HEK293 (cell line): ENCODE measurements at regions not wholly inside any gene's neighbourhood (a gene's known extent, or its start where the extent isn't known, plus 50 kb on each side); places are given as distances from the start of the nearest gene placed in this dataset.

Experiments
- CTCF ChIA-PET: fragments of 350-600 bp; formaldehyde crosslinking; extraction: SDS; loops from one replicate; lab custom pipeline; 2021; ENCODE audit warnings: antibody characterized with exemption; lab: Yijun Ruan, JAX
- POLR2A ChIA-PET: fragments of 300-600 bp; formaldehyde crosslinking; extraction: SDS; loops from one replicate; lab custom pipeline; 2020; ENCODE audit warnings: antibody characterized with exemption, inconsistent platforms; lab: Yijun Ruan, JAX
- H3K27ac ChIP-seq: fragments of 200-500 bp; sonication (Bioruptor generic); 2 replicates; pipeline ENCODE4 v1.5.1; 2014; ENCODE audit warnings: low read depth, low read length, control low read depth, inconsistent platforms; ENCODE audit errors: extremely low read depth
- H3K36me3 ChIP-seq, 2 experiments: fragments of 200-500 bp in 1 of 2; sonication (Bioruptor generic) in 1 of 2; 1 replicate in 1 of 2; 2 replicates in 1 of 2; pipeline ENCODE4 v1.5.1; 2014 to 2017; ENCODE audit warnings: inconsistent platforms in 2 of 2, low read length in 2 of 2; ENCODE audit not compliant: control insufficient read depth in 2 of 2, insufficient read depth in 1 of 2
- H3K4me1 ChIP-seq: fragments of 200-500 bp; sonication (Bioruptor generic); 2 replicates; pipeline ENCODE4 v1.5.1; 2014; ENCODE audit warnings: mild to moderate bottlenecking, low read length, inconsistent platforms; ENCODE audit not compliant: control insufficient read depth, insufficient read depth
- H3K4me3 ChIP-seq: 2 replicates; pipeline ENCODE4 v1.5.1; 2011; ENCODE audit warnings: low read depth, mild to moderate bottlenecking, control low read depth, low read length, moderate library complexity
- H3K9me3 ChIP-seq: fragments of 200-500 bp; sonication (Bioruptor generic); 2 replicates; pipeline ENCODE4 v1.5.1; 2014; ENCODE audit warnings: low read depth, low read length, inconsistent platforms; ENCODE audit not compliant: control insufficient read depth, insufficient read depth
- HOXC10 ChIP-seq: sonication (generic); formaldehyde crosslinking; IDR thresholded peaks from 2 replicates; pipeline ENCODE4 v1.8.1; 2023; ENCODE audit warnings: mild to moderate bottlenecking, missing genetic modification reagents
- IKZF3 ChIP-seq: fragments of 450-650 bp; IDR thresholded peaks from 2 replicates; pipeline ENCODE4 v1.5.0; 2018; ENCODE audit warnings: missing biosample characterization, mild to moderate bottlenecking, missing genetic modification characterization, moderate library complexity
- ZFP3 ChIP-seq: fragments of 450-650 bp; formaldehyde crosslinking; IDR thresholded peaks from 2 replicates; pipeline ENCODE4 v1.5.1; 2016; ENCODE audit warnings: low read depth, missing biosample characterization, missing genetic modification characterization
- ZNF169 ChIP-seq: fragments of 450-650 bp; formaldehyde crosslinking; IDR thresholded peaks from 2 replicates; pipeline ENCODE4 v1.5.1; 2016; ENCODE audit warnings: missing biosample characterization, missing genetic modification characterization
- ZNF211 ChIP-seq: fragments of 450-650 bp; formaldehyde crosslinking; IDR thresholded peaks from 2 replicates; pipeline ENCODE4 v1.5.1; 2016; ENCODE audit warnings: low read depth, missing biosample characterization, missing genetic modification characterization
- ZNF214 ChIP-seq: fragments of 450-650 bp; formaldehyde crosslinking; IDR thresholded peaks from 2 replicates; pipeline ENCODE4 v1.5.1; 2017; ENCODE audit warnings: missing biosample characterization, mild to moderate bottlenecking, missing genetic modification characterization, borderline replicate concordance
- ZNF433 ChIP-seq: fragments of 450-650 bp; formaldehyde crosslinking; IDR thresholded peaks from 2 replicates; pipeline ENCODE4 v1.5.1; 2016; ENCODE audit warnings: missing biosample characterization, missing genetic modification characterization, low read depth
- ZNF501 ChIP-seq: fragments of 450-650 bp; formaldehyde crosslinking; IDR thresholded peaks from 2 replicates; pipeline ENCODE4 v1.5.1; 2016; ENCODE audit warnings: missing biosample characterization, missing genetic modification characterization
- ZNF558 ChIP-seq: fragments of 450-650 bp; formaldehyde crosslinking; IDR thresholded peaks from 2 replicates; pipeline ENCODE4 v1.5.1; 2016; ENCODE audit warnings: missing biosample characterization, missing genetic modification characterization
- ZNF624 ChIP-seq: fragments of 450-650 bp; formaldehyde crosslinking; IDR thresholded peaks from 2 replicates; pipeline ENCODE4 v1.5.1; 2017; ENCODE audit warnings: missing biosample characterization, missing genetic modification characterization
- ZNF629 ChIP-seq: fragments of 450-650 bp; formaldehyde crosslinking; IDR thresholded peaks from 2 replicates; pipeline ENCODE4 v1.5.1; 2017; ENCODE audit warnings: missing biosample characterization, missing genetic modification characterization
- ZNF830 ChIP-seq: fragments of 450-650 bp; IDR thresholded peaks from 2 replicates; pipeline ENCODE4 v1.5.0; 2018; ENCODE audit warnings: missing biosample characterization, missing genetic modification characterization, low read depth, mild to moderate bottlenecking, moderate library complexity
- ZNF837 ChIP-seq: fragments of 450-650 bp; formaldehyde crosslinking; IDR thresholded peaks from 2 replicates; pipeline ENCODE4 v1.5.1; 2016; ENCODE audit warnings: missing biosample characterization, missing genetic modification characterization
- ZSCAN23 ChIP-seq: fragments of 450-650 bp; formaldehyde crosslinking; IDR thresholded peaks from 2 replicates; pipeline ENCODE4 v1.5.1; 2016; ENCODE audit warnings: missing biosample characterization, missing genetic modification characterization
- ZXDB ChIP-seq: fragments of 450-650 bp; formaldehyde crosslinking; IDR thresholded peaks from 2 replicates; pipeline ENCODE4 v1.5.1; 2016; ENCODE audit warnings: missing biosample characterization, missing genetic modification characterization
- TF ChIP-seq, protein P1 (sequence below): fragments of 450-650 bp; formaldehyde crosslinking; IDR thresholded peaks from 2 replicates; pipeline ENCODE4 v1.5.1; 2016; ENCODE audit warnings: missing biosample characterization, missing genetic modification characterization
- TF ChIP-seq, protein P2 (sequence below): fragments of 450-650 bp; formaldehyde crosslinking; IDR thresholded peaks from 2 replicates; pipeline ENCODE4 v1.5.1; 2016; ENCODE audit warnings: missing biosample characterization, missing genetic modification characterization
- TF ChIP-seq, protein P3 (sequence below): fragments of 450-650 bp; formaldehyde crosslinking; IDR thresholded peaks from 2 replicates; pipeline ENCODE4 v1.5.0; 2017; ENCODE audit warnings: missing biosample characterization, missing genetic modification characterization, borderline replicate concordance
- TF ChIP-seq, protein P4 (sequence below): fragments of 450-650 bp; formaldehyde crosslinking; IDR thresholded peaks from 2 replicates; pipeline ENCODE4 v1.5.1; 2016; ENCODE audit warnings: missing biosample characterization, missing genetic modification characterization
- TF ChIP-seq, protein P5 (sequence below): fragments of 450-650 bp; formaldehyde crosslinking; IDR thresholded peaks from 2 replicates; pipeline ENCODE4 v1.5.1; 2017; ENCODE audit warnings: missing biosample characterization, missing genetic modification characterization
- TF ChIP-seq, protein P6 (sequence below): sonication (generic); formaldehyde crosslinking; IDR thresholded peaks from 2 replicates; pipeline ENCODE4 v1.8.1; 2022; ENCODE audit warnings: mild to moderate bottlenecking, moderate library complexity, missing genetic modification reagents
- TF ChIP-seq, protein P7 (sequence below): fragments of 450-650 bp; formaldehyde crosslinking; IDR thresholded peaks from 2 replicates; pipeline ENCODE4 v1.5.1; 2017; ENCODE audit warnings: missing biosample characterization, missing genetic modification characterization

DNA sequence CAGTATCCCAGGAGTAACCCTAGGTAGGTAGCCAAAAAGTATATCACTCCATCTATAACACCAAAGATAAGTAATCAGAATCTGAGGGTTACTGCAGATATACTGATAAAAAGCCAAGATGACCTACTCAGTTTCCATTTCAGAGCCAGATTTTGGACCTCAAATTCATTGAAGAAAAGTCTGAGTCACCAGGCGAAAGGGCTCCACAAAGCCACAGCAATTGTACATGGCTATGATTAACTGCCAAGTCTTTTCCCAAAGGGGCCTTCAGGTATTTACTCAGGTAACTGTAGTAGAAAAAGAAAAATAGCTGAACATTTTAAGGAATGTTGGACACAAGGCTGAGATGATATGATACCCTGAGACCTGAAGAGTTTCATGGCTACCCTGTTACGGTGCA, 75.6 kb upstream of the KCNH7 start (continued):
- TF ChIP-seq ZNF169 (tag by site-specific recombination) (no peak), ZNF501 (no peak), ZSCAN23 (no peak), IKZF3 (tag by site-specific recombination) (no peak), HOXC10 (no peak)
- TF ChIP-seq, protein P1, sequence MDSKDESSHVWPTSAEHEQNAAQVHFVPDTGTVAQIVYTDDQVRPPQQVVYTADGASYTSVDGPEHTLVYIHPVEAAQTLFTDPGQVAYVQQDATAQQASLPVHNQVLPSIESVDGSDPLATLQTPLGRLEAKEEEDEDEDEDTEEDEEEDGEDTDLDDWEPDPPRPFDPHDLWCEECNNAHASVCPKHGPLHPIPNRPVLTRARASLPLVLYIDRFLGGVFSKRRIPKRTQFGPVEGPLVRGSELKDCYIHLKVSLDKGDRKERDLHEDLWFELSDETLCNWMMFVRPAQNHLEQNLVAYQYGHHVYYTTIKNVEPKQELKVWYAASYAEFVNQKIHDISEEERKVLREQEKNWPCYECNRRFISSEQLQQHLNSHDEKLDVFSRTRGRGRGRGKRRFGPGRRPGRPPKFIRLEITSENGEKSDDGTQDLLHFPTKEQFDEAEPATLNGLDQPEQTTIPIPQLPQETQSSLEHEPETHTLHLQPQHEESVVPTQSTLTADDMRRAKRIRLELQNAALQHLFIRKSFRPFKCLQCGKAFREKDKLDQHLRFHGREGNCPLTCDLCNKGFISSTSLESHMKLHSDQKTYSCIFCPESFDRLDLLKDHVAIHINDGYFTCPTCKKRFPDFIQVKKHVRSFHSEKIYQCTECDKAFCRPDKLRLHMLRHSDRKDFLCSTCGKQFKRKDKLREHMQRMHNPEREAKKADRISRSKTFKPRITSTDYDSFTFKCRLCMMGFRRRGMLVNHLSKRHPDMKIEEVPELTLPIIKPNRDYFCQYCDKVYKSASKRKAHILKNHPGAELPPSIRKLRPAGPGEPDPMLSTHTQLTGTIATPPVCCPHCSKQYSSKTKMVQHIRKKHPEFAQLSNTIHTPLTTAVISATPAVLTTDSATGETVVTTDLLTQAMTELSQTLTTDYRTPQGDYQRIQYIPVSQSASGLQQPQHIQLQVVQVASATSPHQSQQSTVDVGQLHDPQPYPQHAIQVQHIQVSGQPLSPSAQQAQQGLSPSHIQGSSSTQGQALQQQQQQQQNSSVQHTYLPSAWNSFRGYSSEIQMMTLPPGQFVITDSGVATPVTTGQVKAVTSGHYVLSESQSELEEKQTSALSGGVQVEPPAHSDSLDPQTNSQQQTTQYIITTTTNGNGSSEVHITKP (tag by site-specific recombination): no peak

DNA sequence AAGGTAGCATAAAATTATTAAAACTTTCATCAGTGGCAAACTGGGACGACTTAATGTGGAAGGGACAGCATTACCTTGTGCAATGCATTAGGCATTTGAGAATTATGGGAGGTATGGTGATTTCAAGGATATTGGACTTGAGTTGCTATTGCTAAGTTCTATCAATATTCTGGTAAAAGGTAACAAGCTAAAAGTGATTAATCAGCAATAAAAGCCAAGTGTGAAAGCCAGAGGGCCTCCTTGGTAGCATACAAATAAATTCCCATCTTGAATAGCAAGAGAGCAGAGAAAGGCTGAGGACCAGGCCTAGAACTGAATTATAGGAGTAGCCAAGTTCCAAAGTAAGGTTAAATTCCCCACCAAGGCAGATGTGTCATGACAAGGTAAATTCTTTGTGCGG, 74.2 kb upstream of the KCNH7 start:
- no peak overlapping the region for H3K27ac ChIP-seq
- no peaks in the 10 kb centered on the region for H3K9me3 ChIP-seq
- no peaks in the 10 kb centered on the region for H3K36me3 ChIP-seq
- POLR2A ChIA-PET: no interaction called here
- no peak overlapping the region for H3K4me3 ChIP-seq
- CTCF ChIA-PET: no interaction called here
- TF ChIP-seq, protein P2, sequence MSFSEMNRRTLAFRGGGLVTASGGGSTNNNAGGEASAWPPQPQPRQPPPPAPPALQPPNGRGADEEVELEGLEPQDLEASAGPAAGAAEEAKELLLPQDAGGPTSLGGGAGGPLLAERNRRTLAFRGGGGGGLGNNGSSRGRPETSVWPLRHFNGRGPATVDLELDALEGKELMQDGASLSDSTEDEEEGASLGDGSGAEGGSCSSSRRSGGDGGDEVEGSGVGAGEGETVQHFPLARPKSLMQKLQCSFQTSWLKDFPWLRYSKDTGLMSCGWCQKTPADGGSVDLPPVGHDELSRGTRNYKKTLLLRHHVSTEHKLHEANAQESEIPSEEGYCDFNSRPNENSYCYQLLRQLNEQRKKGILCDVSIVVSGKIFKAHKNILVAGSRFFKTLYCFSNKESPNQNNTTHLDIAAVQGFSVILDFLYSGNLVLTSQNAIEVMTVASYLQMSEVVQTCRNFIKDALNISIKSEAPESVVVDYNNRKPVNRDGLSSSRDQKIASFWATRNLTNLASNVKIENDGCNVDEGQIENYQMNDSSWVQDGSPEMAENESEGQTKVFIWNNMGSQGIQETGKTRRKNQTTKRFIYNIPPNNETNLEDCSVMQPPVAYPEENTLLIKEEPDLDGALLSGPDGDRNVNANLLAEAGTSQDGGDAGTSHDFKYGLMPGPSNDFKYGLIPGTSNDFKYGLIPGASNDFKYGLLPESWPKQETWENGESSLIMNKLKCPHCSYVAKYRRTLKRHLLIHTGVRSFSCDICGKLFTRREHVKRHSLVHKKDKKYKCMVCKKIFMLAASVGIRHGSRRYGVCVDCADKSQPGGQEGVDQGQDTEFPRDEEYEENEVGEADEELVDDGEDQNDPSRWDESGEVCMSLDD: no peak
- TF ChIP-seq, protein P3, sequence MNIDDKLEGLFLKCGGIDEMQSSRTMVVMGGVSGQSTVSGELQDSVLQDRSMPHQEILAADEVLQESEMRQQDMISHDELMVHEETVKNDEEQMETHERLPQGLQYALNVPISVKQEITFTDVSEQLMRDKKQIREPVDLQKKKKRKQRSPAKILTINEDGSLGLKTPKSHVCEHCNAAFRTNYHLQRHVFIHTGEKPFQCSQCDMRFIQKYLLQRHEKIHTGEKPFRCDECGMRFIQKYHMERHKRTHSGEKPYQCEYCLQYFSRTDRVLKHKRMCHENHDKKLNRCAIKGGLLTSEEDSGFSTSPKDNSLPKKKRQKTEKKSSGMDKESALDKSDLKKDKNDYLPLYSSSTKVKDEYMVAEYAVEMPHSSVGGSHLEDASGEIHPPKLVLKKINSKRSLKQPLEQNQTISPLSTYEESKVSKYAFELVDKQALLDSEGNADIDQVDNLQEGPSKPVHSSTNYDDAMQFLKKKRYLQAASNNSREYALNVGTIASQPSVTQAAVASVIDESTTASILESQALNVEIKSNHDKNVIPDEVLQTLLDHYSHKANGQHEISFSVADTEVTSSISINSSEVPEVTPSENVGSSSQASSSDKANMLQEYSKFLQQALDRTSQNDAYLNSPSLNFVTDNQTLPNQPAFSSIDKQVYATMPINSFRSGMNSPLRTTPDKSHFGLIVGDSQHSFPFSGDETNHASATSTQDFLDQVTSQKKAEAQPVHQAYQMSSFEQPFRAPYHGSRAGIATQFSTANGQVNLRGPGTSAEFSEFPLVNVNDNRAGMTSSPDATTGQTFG (tag by site-specific recombination): no peak
- TF ChIP-seq, protein P4, sequence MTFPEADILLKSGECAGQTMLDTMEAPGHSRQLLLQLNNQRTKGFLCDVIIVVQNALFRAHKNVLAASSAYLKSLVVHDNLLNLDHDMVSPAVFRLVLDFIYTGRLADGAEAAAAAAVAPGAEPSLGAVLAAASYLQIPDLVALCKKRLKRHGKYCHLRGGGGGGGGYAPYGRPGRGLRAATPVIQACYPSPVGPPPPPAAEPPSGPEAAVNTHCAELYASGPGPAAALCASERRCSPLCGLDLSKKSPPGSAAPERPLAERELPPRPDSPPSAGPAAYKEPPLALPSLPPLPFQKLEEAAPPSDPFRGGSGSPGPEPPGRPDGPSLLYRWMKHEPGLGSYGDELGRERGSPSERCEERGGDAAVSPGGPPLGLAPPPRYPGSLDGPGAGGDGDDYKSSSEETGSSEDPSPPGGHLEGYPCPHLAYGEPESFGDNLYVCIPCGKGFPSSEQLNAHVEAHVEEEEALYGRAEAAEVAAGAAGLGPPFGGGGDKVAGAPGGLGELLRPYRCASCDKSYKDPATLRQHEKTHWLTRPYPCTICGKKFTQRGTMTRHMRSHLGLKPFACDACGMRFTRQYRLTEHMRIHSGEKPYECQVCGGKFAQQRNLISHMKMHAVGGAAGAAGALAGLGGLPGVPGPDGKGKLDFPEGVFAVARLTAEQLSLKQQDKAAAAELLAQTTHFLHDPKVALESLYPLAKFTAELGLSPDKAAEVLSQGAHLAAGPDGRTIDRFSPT (tag by site-specific recombination): no peak
- TF ChIP-seq ZNF837 (tag by site-specific recombination): no peak
- no peak for TF ChIP-seq ZNF629 (tag by site-specific recombination)
- no peak for TF ChIP-seq IKZF3 (tag by site-specific recombination)
- no peak for TF ChIP-seq ZNF211 (tag by site-specific recombination)
- TF ChIP-seq, protein P5, sequence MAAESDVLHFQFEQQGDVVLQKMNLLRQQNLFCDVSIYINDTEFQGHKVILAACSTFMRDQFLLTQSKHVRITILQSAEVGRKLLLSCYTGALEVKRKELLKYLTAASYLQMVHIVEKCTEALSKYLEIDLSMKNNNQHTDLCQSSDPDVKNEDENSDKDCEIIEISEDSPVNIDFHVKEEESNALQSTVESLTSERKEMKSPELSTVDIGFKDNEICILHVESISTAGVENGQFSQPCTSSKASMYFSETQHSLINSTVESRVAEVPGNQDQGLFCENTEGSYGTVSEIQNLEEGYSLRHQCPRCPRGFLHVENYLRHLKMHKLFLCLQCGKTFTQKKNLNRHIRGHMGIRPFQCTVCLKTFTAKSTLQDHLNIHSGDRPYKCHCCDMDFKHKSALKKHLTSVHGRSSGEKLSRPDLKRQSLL (tag by site-specific recombination): no peak
- no peak for TF ChIP-seq ZNF433 (tag by site-specific recombination)
- TF ChIP-seq ZFP3 (tag by site-specific recombination): no peak
- no peak for TF ChIP-seq ZNF830
- no peak for TF ChIP-seq ZXDB
- TF ChIP-seq, protein P6, sequence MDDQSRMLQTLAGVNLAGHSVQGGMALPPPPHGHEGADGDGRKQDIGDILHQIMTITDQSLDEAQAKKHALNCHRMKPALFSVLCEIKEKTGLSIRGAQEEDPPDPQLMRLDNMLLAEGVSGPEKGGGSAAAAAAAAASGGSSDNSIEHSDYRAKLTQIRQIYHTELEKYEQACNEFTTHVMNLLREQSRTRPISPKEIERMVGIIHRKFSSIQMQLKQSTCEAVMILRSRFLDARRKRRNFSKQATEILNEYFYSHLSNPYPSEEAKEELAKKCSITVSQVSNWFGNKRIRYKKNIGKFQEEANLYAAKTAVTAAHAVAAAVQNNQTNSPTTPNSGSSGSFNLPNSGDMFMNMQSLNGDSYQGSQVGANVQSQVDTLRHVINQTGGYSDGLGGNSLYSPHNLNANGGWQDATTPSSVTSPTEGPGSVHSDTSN: no peak
- TF ChIP-seq ZNF214 (tag by site-specific recombination): no peak
- TF ChIP-seq ZNF624 (tag by site-specific recombination): no peak
- TF ChIP-seq, protein P7, sequence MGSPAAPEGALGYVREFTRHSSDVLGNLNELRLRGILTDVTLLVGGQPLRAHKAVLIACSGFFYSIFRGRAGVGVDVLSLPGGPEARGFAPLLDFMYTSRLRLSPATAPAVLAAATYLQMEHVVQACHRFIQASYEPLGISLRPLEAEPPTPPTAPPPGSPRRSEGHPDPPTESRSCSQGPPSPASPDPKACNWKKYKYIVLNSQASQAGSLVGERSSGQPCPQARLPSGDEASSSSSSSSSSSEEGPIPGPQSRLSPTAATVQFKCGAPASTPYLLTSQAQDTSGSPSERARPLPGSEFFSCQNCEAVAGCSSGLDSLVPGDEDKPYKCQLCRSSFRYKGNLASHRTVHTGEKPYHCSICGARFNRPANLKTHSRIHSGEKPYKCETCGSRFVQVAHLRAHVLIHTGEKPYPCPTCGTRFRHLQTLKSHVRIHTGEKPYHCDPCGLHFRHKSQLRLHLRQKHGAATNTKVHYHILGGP: no peak
- TF ChIP-seq ZNF558 (tag by site-specific recombination): no peak
- no peaks in the 10 kb centered on the region for H3K4me1 ChIP-seq
